Upper lobe of left lung (tissue), 6 donors: ENCODE measurements at regions not wholly inside any gene's neighbourhood (a gene's known extent, or its start where the extent isn't known, plus 50 kb on each side); places are given as distances from the start of the nearest gene placed in this dataset.

ENCODE experiments used
- ATAC-seq, 2 donors: fragments of 200-7000 bp; cut with Tn5 transposase; one replicate each; pipeline ENCODE4 v1.9.1; 2022; ENCODE audit warnings: mild to moderate bottlenecking in 2 of 2, moderate library complexity in 2 of 2; ENCODE audit not compliant: low FRiP score in 2 of 2
- DNase-seq, 2 donors: peaks; one replicate each; pipeline ENCODE4 v3.0.0-alpha.2; 2019 to 2020
- H3K27ac ChIP-seq, 4 donors: fragments of 200-600 bp; sonication (generic); one replicate each; pipeline ENCODE4 v1.5.1; 2016 to 2019
- H3K27me3 ChIP-seq, 4 donors: fragments of 200-600 bp; sonication (generic); one replicate each; pipeline ENCODE4 v1.5.1; 2017 to 2019
- H3K36me3 ChIP-seq, 4 donors: fragments of 200-600 bp; sonication (generic); one replicate each; pipeline ENCODE4 v1.5.1; 2016 to 2019
- H3K4me1 ChIP-seq, 4 donors: fragments of 200-600 bp; sonication (generic); one replicate each; pipeline ENCODE4 v1.5.1; 2018 to 2019
- H3K4me3 ChIP-seq, 4 donors: fragments of 200-600 bp; sonication (generic); one replicate each; pipeline ENCODE4 v1.5.1; 2017 to 2019; ENCODE audit warnings: mild to moderate bottlenecking in 2 of 4, moderate library complexity in 1 of 4
- H3K9me3 ChIP-seq, 4 donors: fragments of 200-600 bp; sonication (generic); one replicate each; pipeline ENCODE4 v1.5.1; 2018 to 2019
- CTCF ChIP-seq, 6 experiments: fragments of 450-650 bp in 4 of 6; fragments of 200-600 bp in 2 of 6; sonication (generic) in 2 of 6; IDR thresholded peaks; one replicate each; pipeline ENCODE4 v1.5.1; 2016 to 2019; ENCODE audit warnings: antibody characterized with exemption in 6 of 6
- EP300 ChIP-seq, 4 donors: sonication (generic); formaldehyde crosslinking; IDR thresholded peaks; one replicate each; pipeline ENCODE4 v1.5.1; 2017; ENCODE audit warnings: antibody characterized with exemption in 4 of 4, control low read depth in 2 of 4
- POLR2A ChIP-seq, 4 donors: fragments of 450-650 bp; IDR thresholded peaks; one replicate each; pipeline ENCODE4 v1.5.1; 2016 to 2017; ENCODE audit warnings: antibody characterized with exemption in 4 of 4, mild to moderate bottlenecking in 2 of 4
- POLR2AphosphoS5 ChIP-seq, 2 donors: sonication (generic); formaldehyde crosslinking; IDR thresholded peaks; one replicate each; pipeline ENCODE4 v1.5.1; 2017; ENCODE audit warnings: antibody characterized with exemption in 2 of 2
- WGBS, 2 donors: methylation state at CpG; one replicate each; pipeline ENCODE4 v1.1.5; 2017 to 2018; 5-methylcytosine and 5-hydroxymethylcytosine counted together
- donor health status: DM: no; HTN: no; CAD: no; lungs with moderate emphysema.
- donor health status: DM: no; HTN: yes; CAD: no; lungs with severe emphysema.

- no peak for ATAC-seq
- H3K9me3 ChIP-seq = peaks cover 0 to 6% (median 2%) of the 10 kb centered on the region in 4 donors
- H3K4me1 ChIP-seq = no peaks in the 10 kb centered on the region
- TF ChIP-seq CTCF (IDR thresholded peaks at IDR 0.05) (no peak), POLR2A (IDR thresholded peaks at IDR 0.05) (no peak), POLR2AphosphoS5 (IDR thresholded peaks at IDR 0.05) (no peak), EP300 (IDR thresholded peaks at IDR 0.05) (no peak)
- no peaks in the 10 kb centered on the region for H3K36me3 ChIP-seq
- H3K27ac ChIP-seq = no peak overlapping the region
- no peak for DNase-seq
- H3K27me3 ChIP-seq = no peaks in the 10 kb centered on the region
- no peak overlapping the region for H3K4me3 ChIP-seq
Measured at GRCh38 chr13:77999746-78000145, 81.1 kb upstream of the EDNRB start.

- Histone ChIP-seq H3K27ac (no peak overlapping the region), H3K4me1 (no peaks in the 10 kb centered on the region), H3K4me3 (no peak overlapping the region), H3K9me3 (no peaks in the 10 kb centered on the region), H3K36me3 (no peaks in the 10 kb centered on the region), H3K27me3 (no peaks in the 10 kb centered on the region)
- DNase-seq (no peak), ATAC-seq (no peak)
- 91 to 92% methylated on average over 3 of the region's 3 CpGs for WGBS, 2 donors
- TF ChIP-seq CTCF (IDR thresholded peaks at IDR 0.05) = no peak
- no peak for TF ChIP-seq POLR2A (IDR thresholded peaks at IDR 0.05)
- TF ChIP-seq EP300 (IDR thresholded peaks at IDR 0.05) = no peak
- TF ChIP-seq POLR2AphosphoS5 (IDR thresholded peaks at IDR 0.05) = no peak
Measured at GRCh38 chr13:77994166-77994565, 75.5 kb upstream of the EDNRB start.

- Histone ChIP-seq H3K9me3 (no peaks in the 10 kb centered on the region), H3K36me3 (no peaks in the 10 kb centered on the region), H3K4me1 (no peaks in the 10 kb centered on the region), H3K4me3 (no peak overlapping the region), H3K27ac (no peak overlapping the region), H3K27me3 (no peaks in the 10 kb centered on the region)
- TF ChIP-seq EP300 (IDR thresholded peaks at IDR 0.05) = no peak
- TF ChIP-seq POLR2A (IDR thresholded peaks at IDR 0.05) = no peak
- no peak for TF ChIP-seq POLR2AphosphoS5 (IDR thresholded peaks at IDR 0.05)
- TF ChIP-seq CTCF (IDR thresholded peaks at IDR 0.05) = no peak
- 44 to 54% methylated on average over 4 of the region's 4 CpGs for WGBS, 2 donors
- ATAC-seq (no peak), DNase-seq (no peak)
Measured at GRCh38 chr13:77991003-77991402, 72.4 kb upstream of the EDNRB start.

- no peaks in the 10 kb centered on the region for H3K36me3 ChIP-seq
- no peak overlapping the region for H3K27ac ChIP-seq
- ATAC-seq (no peak), DNase-seq (no peak)
- WGBS, 2 donors = 41 to 81% methylated on average over 2 of the region's 2 CpGs
- TF ChIP-seq EP300 (IDR thresholded peaks at IDR 0.05) (no peak), CTCF (IDR thresholded peaks at IDR 0.05) (no peak), POLR2AphosphoS5 (IDR thresholded peaks at IDR 0.05) (no peak), POLR2A (IDR thresholded peaks at IDR 0.05) (no peak)
- H3K4me3 ChIP-seq = no peak overlapping the region
- no peaks in the 10 kb centered on the region for H3K4me1 ChIP-seq
- H3K27me3 ChIP-seq = no peaks in the 10 kb centered on the region
- no peaks in the 10 kb centered on the region for H3K9me3 ChIP-seq
Measured at GRCh38 chr13:77989281-77989680, 70.7 kb upstream of the EDNRB start.

GRCh38 chr13:77988355-77988754 is 69.7 kb upstream of the EDNRB start:
- Histone ChIP-seq H3K4me1 (no peaks in the 10 kb centered on the region), H3K9me3 (no peaks in the 10 kb centered on the region), H3K36me3 (no peaks in the 10 kb centered on the region), H3K27me3 (no peaks in the 10 kb centered on the region), H3K4me3 (no peak overlapping the region), H3K27ac (no peak overlapping the region)
- ATAC-seq = no peak
- TF ChIP-seq POLR2AphosphoS5 (IDR thresholded peaks at IDR 0.05) (no peak), POLR2A (IDR thresholded peaks at IDR 0.05) (no peak), EP300 (IDR thresholded peaks at IDR 0.05) (no peak), CTCF (IDR thresholded peaks at IDR 0.05) (no peak)
- no peak for DNase-seq
- WGBS, 2 donors = 78 to 94% methylated on average over 2 of the region's 2 CpGs
